GM12864 (cell line): ENCODE measurements at regions not wholly inside any gene's neighbourhood (a gene's known extent, or its start where the extent isn't known, plus 50 kb on each side); places are given as distances from the start of the nearest gene placed in this dataset.

Experiments
- DNase-seq: peaks from one replicate; pipeline ENCODE4 v3.0.0-alpha.2; 2011; ENCODE audit warnings: low read depth
- H3K4me3 ChIP-seq: 2 replicates; pipeline ENCODE4 v1.5.1; 2011; ENCODE audit warnings: mild to moderate bottlenecking, low read depth, low read length, control low read depth
- CTCF ChIP-seq: IDR thresholded peaks from 2 replicates; pipeline ENCODE4 v1.5.1; 2011; ENCODE audit warnings: low read depth, mild to moderate bottlenecking, moderate library complexity, low read length, control low read depth, inconsistent platforms; ENCODE audit errors: missing control alignments

- no peak for TF ChIP-seq CTCF
- no peak for DNase-seq
- no peak overlapping the region for H3K4me3 ChIP-seq
Measured at GRCh38 chr6:50970908-50971307, 152.2 kb downstream of the TFAP2B start.

GRCh38 chr6:50973464-50973863 lies 154.8 kb downstream of the TFAP2B start:
- no peak overlapping the region for H3K4me3 ChIP-seq
- TF ChIP-seq CTCF: no peak
- no peak for DNase-seq

GRCh38 chr6:50974319-50974718 lies 155.6 kb downstream of the TFAP2B start:
- no peak for DNase-seq
- no peak for TF ChIP-seq CTCF
- no peak overlapping the region for H3K4me3 ChIP-seq

GRCh38 chr6:50975216-50975615 lies 156.5 kb downstream of the TFAP2B start:
- DNase-seq: no peak
- no peak for TF ChIP-seq CTCF
- H3K4me3 ChIP-seq: no peak overlapping the region

- DNase-seq: no peak
- H3K4me3 ChIP-seq: no peak overlapping the region
- no peak for TF ChIP-seq CTCF
Measured at GRCh38 chr6:50976907-50977306, 158.2 kb downstream of the TFAP2B start.

GRCh38 chr6:50977796-50978195 lies 159.1 kb downstream of the TFAP2B start:
- TF ChIP-seq CTCF: no peak
- no peak overlapping the region for H3K4me3 ChIP-seq
- DNase-seq: no peak

- no peak for TF ChIP-seq CTCF
- no peak for DNase-seq
- no peak overlapping the region for H3K4me3 ChIP-seq
Measured at GRCh38 chr6:50978380-50979170, 159.9 kb downstream of the TFAP2B start.
